GM12864 (cell line): ENCODE measurements at regions not wholly inside any gene's neighbourhood (a gene's known extent, or its start where the extent isn't known, plus 50 kb on each side); places are given as distances from the start of the nearest gene placed in this dataset.

ENCODE experiments used
- DNase-seq: peaks from one replicate; pipeline ENCODE4 v3.0.0-alpha.2; 2011; ENCODE audit warnings: low read depth
- H3K4me3 ChIP-seq: 2 replicates; pipeline ENCODE4 v1.5.1; 2011; ENCODE audit warnings: mild to moderate bottlenecking, low read depth, low read length, control low read depth
- TF ChIP-seq, protein P1 (sequence below): IDR thresholded peaks from 2 replicates; pipeline ENCODE4 v1.5.1; 2011; ENCODE audit warnings: low read depth, mild to moderate bottlenecking, moderate library complexity, low read length, control low read depth, inconsistent platforms; ENCODE audit errors: missing control alignments

DNA sequence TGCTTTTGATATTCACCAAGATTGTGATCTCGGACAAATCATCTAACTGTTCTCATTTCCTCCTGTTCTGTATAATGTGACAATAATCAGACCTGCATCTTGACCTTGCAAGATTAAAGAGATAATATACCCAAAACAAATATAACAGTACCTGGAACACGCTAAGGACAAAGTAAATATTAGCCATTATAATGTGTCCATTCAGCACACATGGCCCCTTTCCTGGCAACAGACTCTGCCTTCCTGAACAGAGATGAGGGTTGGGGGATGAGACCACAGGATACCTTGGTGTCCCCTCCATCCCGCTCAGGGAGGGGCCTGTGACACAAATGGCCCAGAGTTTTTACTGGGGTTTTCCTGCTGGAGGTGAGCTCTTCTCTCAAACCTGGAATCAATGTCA is 143.4 kb upstream of the SERPINE2 start:
- H3K4me3 ChIP-seq, result no peak overlapping the region
- TF ChIP-seq, protein P1, sequence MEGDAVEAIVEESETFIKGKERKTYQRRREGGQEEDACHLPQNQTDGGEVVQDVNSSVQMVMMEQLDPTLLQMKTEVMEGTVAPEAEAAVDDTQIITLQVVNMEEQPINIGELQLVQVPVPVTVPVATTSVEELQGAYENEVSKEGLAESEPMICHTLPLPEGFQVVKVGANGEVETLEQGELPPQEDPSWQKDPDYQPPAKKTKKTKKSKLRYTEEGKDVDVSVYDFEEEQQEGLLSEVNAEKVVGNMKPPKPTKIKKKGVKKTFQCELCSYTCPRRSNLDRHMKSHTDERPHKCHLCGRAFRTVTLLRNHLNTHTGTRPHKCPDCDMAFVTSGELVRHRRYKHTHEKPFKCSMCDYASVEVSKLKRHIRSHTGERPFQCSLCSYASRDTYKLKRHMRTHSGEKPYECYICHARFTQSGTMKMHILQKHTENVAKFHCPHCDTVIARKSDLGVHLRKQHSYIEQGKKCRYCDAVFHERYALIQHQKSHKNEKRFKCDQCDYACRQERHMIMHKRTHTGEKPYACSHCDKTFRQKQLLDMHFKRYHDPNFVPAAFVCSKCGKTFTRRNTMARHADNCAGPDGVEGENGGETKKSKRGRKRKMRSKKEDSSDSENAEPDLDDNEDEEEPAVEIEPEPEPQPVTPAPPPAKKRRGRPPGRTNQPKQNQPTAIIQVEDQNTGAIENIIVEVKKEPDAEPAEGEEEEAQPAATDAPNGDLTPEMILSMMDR, result no peak
- no peak for DNase-seq

DNA sequence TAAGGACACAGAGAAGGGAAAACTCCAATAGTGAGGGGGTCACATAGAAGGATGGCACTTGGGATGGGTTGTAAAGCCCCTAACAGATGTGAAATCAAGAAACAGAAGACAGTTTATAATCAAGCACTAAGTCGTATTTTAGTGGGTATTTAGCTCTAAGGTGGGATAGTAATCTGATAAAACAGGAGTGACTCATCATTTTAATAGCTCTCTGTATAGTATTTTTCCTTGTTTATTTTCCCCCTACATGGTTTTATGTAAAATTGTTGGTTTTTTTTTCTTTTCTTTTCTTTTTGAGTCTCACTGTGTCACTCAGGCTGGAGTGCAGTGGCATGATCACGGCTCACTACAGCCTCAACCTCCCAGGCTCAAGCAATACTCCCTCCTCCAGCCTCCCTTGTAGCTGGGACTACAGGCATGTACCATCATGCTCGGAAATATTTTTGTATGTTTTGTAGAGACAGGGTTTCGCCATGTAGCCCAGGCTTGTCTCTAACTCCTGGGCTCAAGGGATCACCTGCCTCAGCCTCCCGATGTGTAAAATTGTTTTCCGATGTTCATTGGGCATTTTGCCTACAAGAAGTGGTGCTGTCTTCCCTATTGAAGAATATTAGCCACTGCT is 142.6 kb upstream of the SERPINE2 start:
- DNase-seq, result no peak
- TF ChIP-seq, protein P1, result no peak
- no peak overlapping the region for H3K4me3 ChIP-seq

DNA sequence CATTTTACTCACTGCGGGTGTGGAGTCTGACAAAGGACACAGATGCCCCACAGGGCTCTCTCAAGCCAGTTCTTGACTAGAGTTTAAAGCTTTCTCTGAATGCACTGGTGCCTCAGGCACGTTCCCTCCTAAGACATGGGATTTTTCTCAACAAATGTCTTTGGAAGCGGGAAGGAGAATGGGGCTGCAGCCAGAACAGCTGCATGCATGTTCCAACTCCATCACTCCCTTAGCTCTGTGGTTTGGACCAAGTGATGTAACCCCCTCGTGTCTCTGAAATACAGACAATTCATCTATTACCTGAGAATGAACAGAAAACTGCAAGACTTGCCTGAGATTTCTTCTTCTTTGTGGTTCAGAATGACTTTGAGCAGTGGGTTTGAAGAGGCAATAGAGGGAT is 141.7 kb upstream of the SERPINE2 start:
- TF ChIP-seq, protein P1, result no peak
- no peak overlapping the region for H3K4me3 ChIP-seq
- DNase-seq, result no peak

DNA sequence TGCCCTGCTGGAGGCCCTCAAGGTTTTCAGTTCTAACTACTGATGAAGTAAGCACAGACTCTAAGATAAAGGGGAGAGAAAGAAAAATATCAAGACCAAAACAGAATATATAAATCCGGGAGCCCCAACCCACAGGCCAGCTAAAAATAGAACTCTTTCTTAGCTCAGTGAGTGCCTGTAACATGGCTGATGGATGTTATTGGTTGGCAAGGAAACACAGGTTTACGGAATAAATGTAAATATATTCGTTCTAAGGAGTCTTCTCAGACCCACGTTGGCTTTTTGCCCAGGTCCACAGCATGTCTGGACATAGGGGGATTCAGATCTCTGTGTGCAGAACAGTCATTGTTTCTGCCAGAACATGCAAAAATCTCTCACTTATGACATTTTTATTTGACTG is 139.0 kb upstream of the SERPINE2 start:
- H3K4me3 ChIP-seq, result no peak overlapping the region
- TF ChIP-seq, protein P1, result no peak
- DNase-seq, result no peak

- no peak overlapping the region for H3K4me3 ChIP-seq
- no peak for DNase-seq
- TF ChIP-seq, protein P1, result no peak
Measured at GRCh38 chr2:224175538-224175937, 136.5 kb upstream of the SERPINE2 start.

GRCh38 chr2:224174990-224175389 is 135.9 kb upstream of the SERPINE2 start:
- TF ChIP-seq, protein P1, result no peak
- no peak overlapping the region for H3K4me3 ChIP-seq
- no peak for DNase-seq

DNA sequence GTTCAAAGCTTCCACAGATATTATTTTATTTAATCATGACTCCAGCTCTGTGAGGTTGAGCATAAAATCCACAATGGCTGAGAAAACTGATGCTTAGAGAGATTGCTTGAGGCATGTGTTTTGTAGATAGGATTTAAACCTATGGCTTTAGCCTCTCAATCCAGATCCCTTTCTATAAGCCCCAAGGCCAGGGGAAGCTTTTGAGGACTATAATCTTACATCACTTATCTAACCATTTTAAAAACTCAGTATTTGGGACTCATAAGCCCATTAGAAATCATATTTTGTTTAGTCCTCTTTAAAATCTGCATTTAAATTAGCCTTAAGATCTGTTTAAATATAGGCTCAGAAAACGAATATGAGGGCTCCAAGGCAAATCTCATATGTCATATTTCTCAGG is 135.4 kb upstream of the SERPINE2 start:
- no peak overlapping the region for H3K4me3 ChIP-seq
- TF ChIP-seq, protein P1, result no peak
- DNase-seq, result no peak
